ENCODE measurements at regions not wholly inside any gene's neighbourhood (a gene's known extent, or its start where the extent isn't known, plus 50 kb on each side); places are given as distances from the start of the nearest gene placed in this dataset.

GRCh38 chr12:24200010-24200409 lies 250.5 kb upstream of the SOX5 start:
- Histone ChIP-seq H3K36me3 (replicated peaks in 1 of 2; ENCODE audit: control insufficient read depth in 1 of 2, insufficient read depth in 2 of 2, low read length in 2 of 2) (no peaks in the 10 kb centered on the region), H2AFZ (ENCODE audit: low read length) (no peak overlapping the region), H3K9ac (ENCODE audit: insufficient read depth, low read depth, low read length) (no peak overlapping the region), H3K4me3 (replicated peaks in 1 of 3; ENCODE audit: insufficient read depth in 1 of 3, low read depth in 2 of 3, low read length in 3 of 3) (no peak overlapping the region), H3K9me3 (ENCODE audit: low read length) (no peaks in the 10 kb centered on the region), H3K4me1 (ENCODE audit: insufficient read depth, low read length) (no peaks in the 10 kb centered on the region), H4K20me1 (ENCODE audit: insufficient read depth, low read length) (no peaks in the 10 kb centered on the region), H3K79me2 (ENCODE audit: insufficient read depth, low read length) (no peaks in the 10 kb centered on the region), H3K27me3 (ENCODE audit: control insufficient read depth in 1 of 2, insufficient read depth in 2 of 2, low read length in 2 of 2) (peaks cover 0 to 7% of the 10 kb centered on the region in 2 experiments; a peak in 1 of 5 replicates), H3K27ac (ENCODE audit: extremely low read length, insufficient read depth, low read length) (no peak overlapping the region), H3K4me2 (ENCODE audit: low read depth, low read length) (no peak overlapping the region)
- DNase-seq (ENCODE audit: low spot score), result no peak
- BruUV-seq (replicated peaks), result no TSS peak
- no peak for FAIRE-seq
- intact Hi-C loops (cut with micrococcal nuclease; ENCODE audit: unreplicated experiment) (no loop called here), in situ Hi-C loops (cut with HindIII; ENCODE audit: extremely low pct_ligation_motif_present, low pct_unique_long_range_greater_than_20kb) (no loop called here)
- CTCF ChIA-PET (ENCODE audit: low intra/inter-chr PET ratio, low total read pairs), result no interaction called here
- no peak for ATAC-seq
- TF ChIP-seq PPARG (CRISPR knock-in tag; conservative IDR thresholded peaks at IDR 0.05) (no peak), ZMYM4 (CRISPR knock-in tag; IDR thresholded peaks at IDR 0.05) (no peak)
- TF ChIP-seq, protein P1, sequence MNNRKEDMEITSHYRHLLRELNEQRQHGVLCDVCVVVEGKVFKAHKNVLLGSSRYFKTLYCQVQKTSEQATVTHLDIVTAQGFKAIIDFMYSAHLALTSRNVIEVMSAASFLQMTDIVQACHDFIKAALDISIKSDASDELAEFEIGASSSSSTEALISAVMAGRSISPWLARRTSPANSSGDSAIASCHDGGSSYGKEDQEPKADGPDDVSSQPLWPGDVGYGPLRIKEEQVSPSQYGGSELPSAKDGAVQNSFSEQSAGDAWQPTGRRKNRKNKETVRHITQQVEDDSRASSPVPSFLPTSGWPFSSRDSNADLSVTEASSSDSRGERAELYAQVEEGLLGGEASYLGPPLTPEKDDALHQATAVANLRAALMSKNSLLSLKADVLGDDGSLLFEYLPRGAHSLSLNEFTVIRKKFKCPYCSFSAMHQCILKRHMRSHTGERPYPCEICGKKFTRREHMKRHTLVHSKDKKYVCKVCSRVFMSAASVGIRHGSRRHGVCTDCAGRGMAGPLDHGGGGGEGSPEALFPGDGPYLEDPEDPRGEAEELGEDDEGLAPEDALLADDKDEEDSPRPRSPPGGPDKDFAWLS (CRISPR knock-in tag; IDR thresholded peaks at IDR 0.05; ENCODE audit: borderline replicate concordance), result no peak
- POLR2A ChIA-PET, result no interaction called here

GRCh38 chr12:24198936-24199671 lies 249.6 kb upstream of the SOX5 start:
- Histone ChIP-seq H3K27me3 (ENCODE audit: control insufficient read depth in 1 of 2, insufficient read depth in 2 of 2, low read length in 2 of 2) (peaks cover 0 to 7% of the 10 kb centered on the region in 2 experiments; a peak in 1 of 5 replicates), H3K9ac (ENCODE audit: insufficient read depth, low read depth, low read length) (no peak overlapping the region), H3K27ac (ENCODE audit: extremely low read length, insufficient read depth, low read length) (no peak overlapping the region), H3K36me3 (replicated peaks in 1 of 2; ENCODE audit: control insufficient read depth in 1 of 2, insufficient read depth in 2 of 2, low read length in 2 of 2) (no peaks in the 10 kb centered on the region), H3K4me3 (replicated peaks in 1 of 3; ENCODE audit: insufficient read depth in 1 of 3, low read depth in 2 of 3, low read length in 3 of 3) (no peak overlapping the region), H3K4me2 (ENCODE audit: low read depth, low read length) (no peak overlapping the region), H3K4me1 (ENCODE audit: insufficient read depth, low read length) (no peaks in the 10 kb centered on the region), H4K20me1 (ENCODE audit: insufficient read depth, low read length) (no peaks in the 10 kb centered on the region), H3K79me2 (ENCODE audit: insufficient read depth, low read length) (no peaks in the 10 kb centered on the region), H3K9me3 (ENCODE audit: low read length) (no peaks in the 10 kb centered on the region), H2AFZ (ENCODE audit: low read length) (no peak overlapping the region)
- 50% methylated on average over 11 of the region's 11 CpGs for WGBS (ENCODE audit: low lambda C conversion rate)
- no TSS peak for BruUV-seq (replicated peaks)
- no peak for DNase-seq (ENCODE audit: low spot score)
- POLR2A ChIA-PET, result no interaction called here
- CTCF ChIA-PET (ENCODE audit: low intra/inter-chr PET ratio, low total read pairs), result no interaction called here
- FAIRE-seq, result no peak
- ATAC-seq, result no peak
- in situ Hi-C loops (cut with HindIII; ENCODE audit: extremely low pct_ligation_motif_present, low pct_unique_long_range_greater_than_20kb) (no loop called here), intact Hi-C loops (cut with micrococcal nuclease; ENCODE audit: unreplicated experiment) (no loop called here)
- TF ChIP-seq MAFG (CRISPR knock-in tag; IDR thresholded peaks at IDR 0.05) (no peak), YY1 (IDR thresholded peaks at IDR 0.05; ENCODE audit: insufficient read depth, insufficient replicate concordance, low read depth, low read length) (no peak), ZNF296 (CRISPR knock-in tag; conservative IDR thresholded peaks at IDR 0.05) (no peak), MAZ (IDR thresholded peaks at IDR 0.05; ENCODE audit: borderline replicate concordance, low read depth, low read length) (no peak), MAZ (CRISPR knock-in tag; IDR thresholded peaks at IDR 0.05; ENCODE audit: low read depth) (no peak), ZNF329 (CRISPR knock-in tag; IDR thresholded peaks at IDR 0.05; ENCODE audit: low read depth) (no peak), TAF15 (IDR thresholded peaks at IDR 0.05; ENCODE audit: low read depth, low read length, poor library complexity, severe bottlenecking) (no peak), MEIS2 (CRISPR knock-in tag; IDR thresholded peaks at IDR 0.05) (no peak), U2AF2 (IDR thresholded peaks at IDR 0.05; ENCODE audit: low read depth, low read length) (no peak), REL (CRISPR knock-in tag; conservative IDR thresholded peaks at IDR 0.05) (no peak), ZNF674 (CRISPR knock-in tag; IDR thresholded peaks at IDR 0.05; ENCODE audit: low read depth) (no peak), TBL1XR1 (IDR thresholded peaks at IDR 0.05; ENCODE audit: borderline replicate concordance, low read length, partially characterized antibody) (no peak)
- TF ChIP-seq, protein P2, sequence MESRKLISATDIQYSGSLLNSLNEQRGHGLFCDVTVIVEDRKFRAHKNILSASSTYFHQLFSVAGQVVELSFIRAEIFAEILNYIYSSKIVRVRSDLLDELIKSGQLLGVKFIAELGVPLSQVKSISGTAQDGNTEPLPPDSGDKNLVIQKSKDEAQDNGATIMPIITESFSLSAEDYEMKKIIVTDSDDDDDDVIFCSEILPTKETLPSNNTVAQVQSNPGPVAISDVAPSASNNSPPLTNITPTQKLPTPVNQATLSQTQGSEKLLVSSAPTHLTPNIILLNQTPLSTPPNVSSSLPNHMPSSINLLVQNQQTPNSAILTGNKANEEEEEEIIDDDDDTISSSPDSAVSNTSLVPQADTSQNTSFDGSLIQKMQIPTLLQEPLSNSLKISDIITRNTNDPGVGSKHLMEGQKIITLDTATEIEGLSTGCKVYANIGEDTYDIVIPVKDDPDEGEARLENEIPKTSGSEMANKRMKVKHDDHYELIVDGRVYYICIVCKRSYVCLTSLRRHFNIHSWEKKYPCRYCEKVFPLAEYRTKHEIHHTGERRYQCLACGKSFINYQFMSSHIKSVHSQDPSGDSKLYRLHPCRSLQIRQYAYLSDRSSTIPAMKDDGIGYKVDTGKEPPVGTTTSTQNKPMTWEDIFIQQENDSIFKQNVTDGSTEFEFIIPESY (CRISPR knock-in tag; IDR thresholded peaks at IDR 0.05), result no peak

Data from HepG2 (cell line).